Suppressor macrophage (primary cell): ENCODE measurements at regions not wholly inside any gene's neighbourhood (a gene's known extent, or its start where the extent isn't known, plus 50 kb on each side); places are given as distances from the start of the nearest gene placed in this dataset.

ENCODE experiments used
- DNase-seq, 4 experiments: peaks; one replicate each; pipeline ENCODE4 v3.0.0-alpha.2; 2020 to 2022

- DNase-seq: no peak
These were observed 227.7 kb upstream of the TMEM260 start for GRCh38 chr14:56351861-56352260.

- no peak for DNase-seq
These were observed 226.6 kb upstream of the TMEM260 start for GRCh38 chr14:56352999-56353398.

- no peak for DNase-seq
These were observed 222.2 kb upstream of the TMEM260 start for GRCh38 chr14:56357428-56357827.

DNA sequence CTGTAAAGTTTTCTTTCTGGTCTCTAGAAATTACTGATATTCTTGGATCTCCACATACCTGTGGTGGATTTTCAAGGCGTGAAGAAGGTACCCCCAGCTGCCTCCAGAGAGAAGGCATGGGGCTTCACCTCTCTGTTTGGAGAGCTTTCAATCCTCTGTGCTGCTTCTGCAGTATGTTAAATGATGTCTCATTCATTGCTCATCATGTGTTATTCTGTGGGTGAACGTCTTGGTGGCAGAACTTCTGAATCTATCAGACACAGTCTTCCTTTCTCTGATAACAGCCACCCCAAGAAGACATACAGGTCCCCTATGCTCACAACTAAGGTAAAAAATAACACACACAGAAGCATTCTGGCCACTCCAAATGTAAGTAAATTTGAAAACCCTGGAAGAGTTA, 221.3 kb upstream of the TMEM260 start:
- no peak for DNase-seq

GRCh38 chr14:56358851-56359614, 220.6 kb upstream of the TMEM260 start:
- no peak for DNase-seq

DNA sequence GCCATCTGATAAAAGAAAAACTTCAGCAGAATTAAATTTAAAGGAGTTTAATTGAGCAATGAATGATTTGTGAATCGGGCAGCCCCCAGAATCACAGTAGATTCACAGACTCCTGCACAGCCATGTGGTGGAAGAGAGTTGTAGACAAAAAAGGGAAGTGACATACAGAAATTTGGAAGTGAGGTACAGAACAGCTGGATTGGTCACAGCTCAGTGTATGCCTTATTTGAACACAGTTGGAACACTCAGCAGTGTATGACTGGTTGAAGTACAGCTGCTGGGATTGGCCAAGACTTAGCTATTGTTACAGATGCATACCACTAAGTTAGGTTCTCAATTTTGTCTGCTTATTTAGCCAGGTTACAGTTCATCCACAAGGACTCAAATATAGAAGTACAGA, 213.9 kb upstream of the TMEM260 start:
- DNase-seq: peak in 3 of 4 experiments; percentile 26 to 51 (median 47)

- no peak for DNase-seq
These were observed 212.2 kb upstream of the TMEM260 start for GRCh38 chr14:56367416-56367815.

GRCh38 chr14:56371737-56372136, 207.9 kb upstream of the TMEM260 start:
- DNase-seq: no peak

DNA sequence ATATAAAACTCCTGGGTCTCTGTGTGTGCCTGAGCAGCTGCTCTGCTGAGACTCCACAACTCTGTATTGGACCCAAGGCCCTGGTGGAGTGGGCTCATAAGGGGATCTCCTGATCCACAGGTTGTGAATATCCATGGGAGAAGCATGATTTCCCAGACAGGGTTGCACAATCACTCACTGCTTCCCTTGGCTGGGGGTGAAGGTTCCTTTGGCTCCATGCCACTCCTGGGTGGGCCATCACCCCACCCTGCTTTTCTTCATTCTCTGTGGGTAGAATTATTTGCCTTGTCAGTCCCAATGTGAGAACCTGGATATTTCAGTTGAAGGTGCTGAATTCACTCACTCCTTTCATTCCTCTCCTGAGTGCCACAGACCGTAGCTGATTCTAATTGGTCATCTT, 205.2 kb upstream of the TMEM260 start:
- DNase-seq: no peak

DNA sequence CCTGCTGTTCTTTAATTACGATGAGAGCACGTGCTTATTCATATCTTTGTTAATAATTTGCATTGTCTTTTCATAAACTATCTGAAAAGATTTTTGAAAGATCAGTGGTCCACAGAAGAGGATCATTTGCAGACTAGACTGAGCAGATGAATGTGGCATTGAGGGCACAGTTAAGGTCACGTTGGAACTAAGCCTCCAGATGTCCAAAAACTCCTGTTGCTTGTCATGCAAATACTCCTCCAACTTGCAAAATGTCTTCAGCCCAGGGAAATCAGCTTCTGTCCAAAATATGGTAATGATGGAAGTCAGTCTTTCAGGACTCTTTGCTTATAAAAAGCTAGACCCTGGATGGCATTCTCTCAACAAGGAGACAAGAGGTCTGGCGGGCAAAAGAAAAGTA, 201.6 kb upstream of the TMEM260 start:
- peak in 3 of 4 experiments; percentile 11 to 24 (median 13) for DNase-seq

- peak; percentile 30 to 84 (median 64) for DNase-seq
These were observed 201.1 kb upstream of the TMEM260 start for GRCh38 chr14:56378475-56378877.

- peak in 1 of 4 experiments; percentile 16 for DNase-seq
These were observed 199.6 kb upstream of the TMEM260 start for GRCh38 chr14:56379956-56380355.

- no peak for DNase-seq
These were observed 193.6 kb upstream of the TMEM260 start for GRCh38 chr14:56386024-56386423.

DNA sequence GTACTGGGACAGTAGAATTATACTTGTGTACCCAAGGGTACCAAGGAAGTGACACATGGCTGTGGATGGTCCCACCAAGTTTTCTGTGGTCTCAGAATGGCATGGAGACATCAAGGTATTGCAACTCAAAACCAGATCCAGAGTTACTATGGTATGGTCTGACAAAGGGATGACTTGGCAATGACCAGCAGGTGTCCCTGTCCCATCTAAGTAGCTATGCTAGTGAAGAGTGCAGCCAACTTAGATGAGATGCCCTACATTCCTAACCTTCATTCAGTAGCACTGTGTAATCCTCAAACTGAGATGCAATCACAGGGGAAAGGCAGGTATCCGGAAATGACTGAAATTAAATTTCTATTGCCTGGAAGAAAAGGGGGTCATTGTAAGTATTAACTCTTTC, 188.7 kb upstream of the TMEM260 start:
- DNase-seq: peak in 1 of 4 experiments; percentile 18

GRCh38 chr14:56394826-56395530, 184.6 kb upstream of the TMEM260 start:
- DNase-seq: peak; percentile 51 to 83 (median 72)

GRCh38 chr14:56400109-56400825, 179.3 kb upstream of the TMEM260 start:
- no peak for DNase-seq

- no peak for DNase-seq
These were observed 166.8 kb upstream of the TMEM260 start for GRCh38 chr14:56412468-56413434.

DNA sequence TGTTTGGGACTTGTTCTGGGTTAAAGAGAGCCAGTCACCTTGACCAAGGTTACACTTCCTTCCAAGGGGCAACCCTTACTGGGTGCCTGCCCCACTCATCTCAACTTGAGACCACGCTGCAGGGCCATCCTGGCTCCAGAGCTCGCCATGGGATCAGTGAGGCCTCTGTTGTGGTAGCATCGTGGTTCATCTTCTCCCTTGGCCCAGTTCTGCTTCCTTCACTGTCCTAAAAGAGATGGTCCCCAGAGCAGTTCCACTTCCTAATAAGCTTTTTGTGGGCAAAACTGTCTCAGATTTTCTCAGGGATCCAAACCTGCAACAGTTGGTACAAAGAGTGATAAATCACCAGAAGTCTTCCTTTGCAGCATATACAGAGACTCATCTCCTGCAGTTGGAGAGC, 165.9 kb upstream of the TMEM260 start:
- DNase-seq: peak in 3 of 4 experiments; percentile 28 to 50 (median 32)

DNA sequence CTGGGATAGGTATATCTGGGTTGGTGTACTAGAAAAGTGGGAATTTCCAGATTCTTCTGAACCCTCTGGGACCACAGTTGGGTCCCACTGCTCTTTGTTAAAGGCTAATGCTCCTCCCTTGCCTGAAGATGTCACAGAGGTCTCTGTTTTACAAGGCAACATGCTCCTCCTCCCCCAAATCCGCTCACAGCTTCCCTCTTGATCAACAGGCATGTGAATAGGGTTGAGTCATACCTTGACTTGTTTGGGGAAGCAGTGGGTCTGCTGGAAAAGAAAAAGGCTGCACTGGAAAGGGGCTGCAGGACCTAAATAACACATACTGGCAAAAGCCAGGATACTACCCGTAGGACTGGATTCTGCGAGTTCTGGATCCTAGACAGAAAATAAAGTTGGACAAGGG, 165.4 kb upstream of the TMEM260 start:
- DNase-seq: peak; percentile 53 to 84 (median 81)

DNA sequence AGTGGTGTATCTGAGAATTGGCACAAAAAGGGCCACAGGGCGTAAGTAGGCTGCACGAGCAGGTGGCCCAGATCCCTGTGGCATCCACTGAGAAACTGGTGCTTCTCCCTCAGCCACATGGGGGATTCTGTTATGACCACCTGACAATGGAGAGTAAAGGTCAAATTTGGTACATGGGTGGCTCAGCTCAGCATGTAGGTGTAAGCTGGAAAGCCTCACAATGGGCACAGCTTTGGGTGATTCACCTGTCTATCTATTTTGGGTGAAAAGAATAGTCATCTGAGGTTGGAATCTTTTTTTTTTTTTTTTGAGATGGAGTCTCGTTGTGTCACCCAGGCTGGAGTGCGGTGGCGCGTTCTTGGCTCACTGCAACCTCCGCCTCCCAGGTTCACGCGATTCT, 163.4 kb upstream of the TMEM260 start:
- DNase-seq: no peak

GRCh38 chr14:56417173-56417572, 162.4 kb upstream of the TMEM260 start:
- no peak for DNase-seq

- DNase-seq: no peak
These were observed 159.8 kb upstream of the TMEM260 start for GRCh38 chr14:56419750-56420149.
